Osteocyte (in vitro differentiated cells): ENCODE measurements at regions not wholly inside any gene's neighbourhood (a gene's known extent, or its start where the extent isn't known, plus 50 kb on each side); places are given as distances from the start of the nearest gene placed in this dataset.

Experiments used
- DNase-seq: peaks from one replicate; pipeline ENCODE4 v3.0.0; 2021; ENCODE audit warnings: mixed read lengths; ENCODE audit not compliant: unreplicated experiment; ENCODE audit errors: extremely low spot score
- H3K27ac Mint-ChIP-seq: one replicate; pipeline ENCODE4 v1.8.0; 2021; ENCODE audit warnings: mild to moderate bottlenecking, mixed read lengths; ENCODE audit not compliant: unreplicated experiment
- H3K27me3 Mint-ChIP-seq: one replicate; pipeline ENCODE4 v1.8.0; 2021; ENCODE audit warnings: mixed read lengths; ENCODE audit not compliant: unreplicated experiment
- H3K36me3 Mint-ChIP-seq: one replicate; pipeline ENCODE4 v1.8.0; 2021; ENCODE audit warnings: mixed read lengths; ENCODE audit not compliant: unreplicated experiment
- H3K4me1 Mint-ChIP-seq: one replicate; pipeline ENCODE4 v1.8.0; 2021; ENCODE audit warnings: mixed read lengths; ENCODE audit not compliant: unreplicated experiment
- H3K4me3 Mint-ChIP-seq: one replicate; pipeline ENCODE4 v1.8.0; 2021; ENCODE audit warnings: mild to moderate bottlenecking, moderate library complexity, mixed read lengths; ENCODE audit not compliant: unreplicated experiment
- H3K9me3 Mint-ChIP-seq: one replicate; pipeline ENCODE4 v1.8.0; 2021; ENCODE audit warnings: mixed read lengths; ENCODE audit not compliant: unreplicated experiment
- TF ChIP-seq, protein P1 (sequence below): fragments of 200-600 bp; sonication (generic); IDR thresholded peaks from 2 replicates; pipeline ENCODE4 v1.5.0; 2021; ENCODE audit warnings: antibody characterized with exemption, mild to moderate bottlenecking, moderate library complexity

DNA sequence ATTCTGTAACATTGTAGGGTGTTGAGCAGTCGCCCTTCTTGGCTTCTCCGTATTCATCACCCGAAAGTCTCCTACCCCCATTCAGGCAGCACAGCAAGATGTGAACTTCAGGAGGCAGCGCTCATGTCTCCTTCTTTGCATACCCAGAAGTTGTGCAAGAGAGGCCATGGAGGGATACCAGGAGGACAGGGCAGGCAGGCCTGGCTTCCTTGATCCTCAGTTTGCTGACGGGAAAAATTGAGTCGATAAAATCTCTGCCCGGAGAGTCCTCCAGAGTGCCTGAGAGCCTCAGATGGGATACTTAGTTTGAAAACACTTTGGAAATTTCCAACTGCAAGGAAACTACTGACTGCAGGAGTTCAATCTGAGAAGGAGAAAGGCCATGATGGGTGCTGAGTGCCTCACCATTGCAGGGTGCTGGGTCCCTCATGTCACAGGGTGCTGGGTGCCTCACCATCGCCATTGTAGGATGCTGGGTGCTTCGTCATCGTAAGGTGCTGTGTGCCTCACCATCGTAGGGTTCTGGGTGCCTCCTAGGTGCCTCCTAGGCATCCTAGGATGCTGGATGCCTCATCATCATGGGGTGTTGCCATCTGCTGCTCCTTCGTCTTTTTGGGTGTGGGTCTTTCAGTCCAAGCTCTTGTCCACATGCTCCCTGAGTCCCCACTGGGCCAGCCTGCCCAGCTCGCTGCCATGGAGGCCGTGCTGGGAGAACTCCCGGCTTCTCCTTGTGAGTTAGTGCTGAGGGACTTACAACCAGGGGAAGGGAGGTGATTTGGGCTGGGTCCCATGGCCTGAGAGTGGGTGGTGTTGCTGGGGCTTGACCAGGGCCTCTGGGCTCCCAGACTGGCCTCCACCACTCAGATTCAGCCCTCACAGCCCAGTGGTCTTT, 162.4 kb downstream of the DDX1 start:
- Mint-ChIP-seq H3K4me1 (peaks cover 4% of the 10 kb centered on the region), H3K9me3 (no peaks in the 10 kb centered on the region), H3K4me3 (no peak overlapping the region), H3K27ac (no peak overlapping the region), H3K36me3 (no peaks in the 10 kb centered on the region), H3K27me3 (peaks cover 7% of the 10 kb centered on the region)
- TF ChIP-seq, protein P1, sequence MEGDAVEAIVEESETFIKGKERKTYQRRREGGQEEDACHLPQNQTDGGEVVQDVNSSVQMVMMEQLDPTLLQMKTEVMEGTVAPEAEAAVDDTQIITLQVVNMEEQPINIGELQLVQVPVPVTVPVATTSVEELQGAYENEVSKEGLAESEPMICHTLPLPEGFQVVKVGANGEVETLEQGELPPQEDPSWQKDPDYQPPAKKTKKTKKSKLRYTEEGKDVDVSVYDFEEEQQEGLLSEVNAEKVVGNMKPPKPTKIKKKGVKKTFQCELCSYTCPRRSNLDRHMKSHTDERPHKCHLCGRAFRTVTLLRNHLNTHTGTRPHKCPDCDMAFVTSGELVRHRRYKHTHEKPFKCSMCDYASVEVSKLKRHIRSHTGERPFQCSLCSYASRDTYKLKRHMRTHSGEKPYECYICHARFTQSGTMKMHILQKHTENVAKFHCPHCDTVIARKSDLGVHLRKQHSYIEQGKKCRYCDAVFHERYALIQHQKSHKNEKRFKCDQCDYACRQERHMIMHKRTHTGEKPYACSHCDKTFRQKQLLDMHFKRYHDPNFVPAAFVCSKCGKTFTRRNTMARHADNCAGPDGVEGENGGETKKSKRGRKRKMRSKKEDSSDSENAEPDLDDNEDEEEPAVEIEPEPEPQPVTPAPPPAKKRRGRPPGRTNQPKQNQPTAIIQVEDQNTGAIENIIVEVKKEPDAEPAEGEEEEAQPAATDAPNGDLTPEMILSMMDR = no peak
- no peak for DNase-seq

DNA sequence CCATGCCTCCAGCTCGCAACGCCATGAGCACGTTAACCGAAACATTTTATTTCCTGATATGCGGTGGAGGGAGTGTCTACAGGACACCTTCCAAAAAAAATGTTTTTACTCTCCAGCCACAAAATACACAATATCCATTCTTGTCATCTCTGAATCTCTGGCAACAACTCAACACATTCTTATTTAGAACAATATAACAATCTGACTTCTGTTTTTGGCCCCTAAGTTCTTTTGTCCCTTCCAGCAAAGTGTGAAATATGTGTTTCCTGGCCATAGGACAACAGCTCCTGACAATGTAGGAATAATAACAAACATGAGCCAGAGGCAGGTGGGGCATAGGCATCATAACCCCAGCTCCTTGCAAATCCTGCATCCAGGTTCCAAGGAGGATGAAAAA, 163.0 kb downstream of the DDX1 start:
- H3K27me3 Mint-ChIP-seq = peaks cover 7% of the 10 kb centered on the region
- no peaks in the 10 kb centered on the region for H3K9me3 Mint-ChIP-seq
- H3K4me1 Mint-ChIP-seq = no peaks in the 10 kb centered on the region
- no peak overlapping the region for H3K4me3 Mint-ChIP-seq
- H3K27ac Mint-ChIP-seq = no peak overlapping the region
- DNase-seq = no peak
- no peaks in the 10 kb centered on the region for H3K36me3 Mint-ChIP-seq
- TF ChIP-seq, protein P1 = no peak

DNA sequence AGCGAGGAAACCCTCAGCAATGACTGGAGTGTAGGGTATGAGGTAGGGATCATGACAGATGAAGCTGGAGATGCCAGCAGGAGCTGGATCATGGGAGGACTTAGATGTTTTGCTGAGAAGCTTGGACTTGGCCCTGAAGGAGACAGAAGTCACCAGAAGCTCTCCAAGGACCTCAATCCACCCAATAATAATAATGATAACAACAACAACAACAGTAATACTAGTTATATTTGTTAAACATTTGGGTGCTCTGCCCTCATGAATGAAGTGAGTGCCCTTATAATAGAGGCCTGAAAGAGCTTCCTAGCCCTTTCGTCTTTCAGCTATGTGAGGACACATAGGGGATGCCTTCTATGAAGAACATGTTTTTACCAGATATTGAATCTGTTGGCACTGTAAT, 163.9 kb downstream of the DDX1 start:
- DNase-seq = no peak
- H3K27ac Mint-ChIP-seq = no peak overlapping the region
- H3K27me3 Mint-ChIP-seq = peaks cover 7% of the 10 kb centered on the region
- no peaks in the 10 kb centered on the region for H3K36me3 Mint-ChIP-seq
- no peak overlapping the region for H3K4me3 Mint-ChIP-seq
- H3K4me1 Mint-ChIP-seq = no peaks in the 10 kb centered on the region
- H3K9me3 Mint-ChIP-seq = no peaks in the 10 kb centered on the region
- TF ChIP-seq, protein P1 = no peak

DNA sequence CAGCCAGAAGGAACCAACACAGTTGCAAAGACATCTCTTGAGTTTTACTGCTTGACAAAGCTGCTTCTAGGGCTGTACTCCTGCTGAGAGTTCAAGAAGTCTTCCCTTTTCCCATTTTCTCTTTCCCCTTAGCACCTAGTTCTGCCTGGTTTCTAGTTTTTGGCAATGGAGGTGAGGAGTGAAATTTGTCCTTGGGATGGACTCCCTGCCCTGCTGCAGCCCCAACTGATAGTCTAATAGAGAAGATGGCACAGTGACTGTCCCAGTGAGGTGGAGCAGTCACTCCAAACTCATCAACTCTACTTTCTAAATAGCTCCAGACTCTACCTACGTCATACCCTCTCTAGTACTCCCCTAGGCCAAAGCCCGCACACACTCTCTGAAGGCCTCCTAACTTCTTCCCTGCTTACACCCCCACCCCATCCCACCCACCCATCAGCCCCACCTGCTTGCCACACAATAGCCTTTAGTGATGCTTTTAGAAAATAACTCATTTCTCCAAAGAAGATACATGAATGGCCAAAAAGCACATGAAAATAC, 164.4 kb downstream of the DDX1 start:
- peaks cover 8% of the 10 kb centered on the region for H3K27me3 Mint-ChIP-seq
- H3K4me3 Mint-ChIP-seq = no peak overlapping the region
- TF ChIP-seq, protein P1 = no peak
- no peaks in the 10 kb centered on the region for H3K36me3 Mint-ChIP-seq
- no peak for DNase-seq
- no peaks in the 10 kb centered on the region for H3K9me3 Mint-ChIP-seq
- no peak overlapping the region for H3K27ac Mint-ChIP-seq
- H3K4me1 Mint-ChIP-seq = no peaks in the 10 kb centered on the region
